Skeletal muscle cell (primary cell): ENCODE measurements at regions not wholly inside any gene's neighbourhood (a gene's known extent, or its start where the extent isn't known, plus 50 kb on each side); places are given as distances from the start of the nearest gene placed in this dataset.

Experiments used
- DNase-seq: peaks from one replicate; pipeline ENCODE4 v3.0.0-alpha.2; 2010; ENCODE audit warnings: low read depth
- H3K4me3 ChIP-seq: 2 replicates; pipeline ENCODE4 v1.5.1; 2011; ENCODE audit warnings: low read depth, mild to moderate bottlenecking, control low read depth, low read length, moderate library complexity

GRCh38 chr10:1809139-1809741, 71.9 kb upstream of the ADARB2 start:
- no peak overlapping the region for H3K4me3 ChIP-seq
- DNase-seq = no peak

- DNase-seq = no peak
- H3K4me3 ChIP-seq = no peak overlapping the region
These were observed 70.6 kb upstream of the ADARB2 start for GRCh38 chr10:1807924-1808323.

GRCh38 chr10:1807196-1807595, 69.9 kb upstream of the ADARB2 start:
- DNase-seq = no peak
- H3K4me3 ChIP-seq = no peak overlapping the region

DNA sequence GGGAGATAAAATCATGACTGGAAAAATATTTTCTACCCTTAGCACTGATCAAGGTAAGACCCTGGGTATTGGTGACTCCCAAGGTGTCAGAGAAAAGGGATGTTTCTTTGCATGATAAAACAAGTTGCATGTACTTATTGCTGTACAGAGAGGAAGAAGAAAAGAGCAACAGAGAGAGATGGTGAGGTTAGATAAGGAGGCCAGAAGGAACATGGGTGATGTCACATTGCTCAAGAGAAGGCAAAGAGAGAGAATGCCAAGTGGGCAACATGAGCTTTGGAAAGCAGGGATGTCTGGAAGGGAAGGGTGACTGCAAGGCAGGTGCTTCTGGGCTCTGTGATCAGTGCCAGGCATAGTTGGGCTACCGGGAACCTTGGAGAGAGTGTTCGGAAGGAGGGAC, 65.1 kb upstream of the ADARB2 start:
- DNase-seq = no peak
- no peak overlapping the region for H3K4me3 ChIP-seq

DNA sequence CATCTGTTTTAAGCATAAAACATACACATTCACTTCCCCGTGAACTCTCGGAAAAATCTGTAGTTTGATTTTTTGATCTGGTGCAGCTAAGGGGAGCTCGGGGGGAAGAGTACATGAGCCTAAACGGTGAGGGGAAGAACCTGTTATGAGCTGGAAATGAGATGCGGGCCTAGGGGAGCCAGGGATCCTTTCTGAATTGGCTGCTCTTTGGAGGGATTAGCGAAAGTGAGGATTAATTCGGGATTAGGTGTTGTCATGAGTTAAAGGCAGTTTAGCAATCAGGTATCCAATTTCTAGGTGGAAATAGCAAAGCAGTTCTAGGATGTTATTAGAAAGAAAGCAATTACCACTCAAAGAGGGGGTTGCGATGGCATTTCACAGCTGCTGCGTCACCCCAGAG, 51.1 kb upstream of the ADARB2 start:
- no peak for DNase-seq
- H3K4me3 ChIP-seq = no peak overlapping the region
